GM19023 (cell line): ENCODE measurements at regions not wholly inside any gene's neighbourhood (a gene's known extent, or its start where the extent isn't known, plus 50 kb on each side); places are given as distances from the start of the nearest gene placed in this dataset.

Experiments
- ATAC-seq: cut with Tn5 transposase; IDR thresholded peaks from one replicate; pipeline ENCODE4 v1.9.1; 2021; ENCODE audit warnings: mild to moderate bottlenecking, moderate library complexity; ENCODE audit not compliant: unreplicated experiment

DNA sequence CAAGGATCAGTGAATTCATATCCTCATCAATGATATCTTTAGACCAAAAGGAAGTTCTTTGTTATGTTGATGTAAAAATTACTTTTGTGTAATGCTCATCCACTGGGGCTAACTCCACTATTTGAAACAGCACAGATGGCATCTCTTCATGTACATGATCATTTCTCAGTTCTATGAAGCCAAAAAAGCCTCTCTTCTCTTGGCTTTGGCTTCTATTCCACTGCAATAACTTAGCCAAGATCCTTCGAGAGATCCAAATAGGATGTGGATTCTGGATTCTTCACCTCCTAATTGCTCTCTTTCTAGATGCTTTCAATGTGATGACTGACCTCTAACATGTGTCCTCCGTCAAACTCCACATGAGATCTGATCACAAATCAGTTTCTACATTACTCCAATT lies 851.2 kb downstream of the GALC start:
- ATAC-seq, result no peak

DNA sequence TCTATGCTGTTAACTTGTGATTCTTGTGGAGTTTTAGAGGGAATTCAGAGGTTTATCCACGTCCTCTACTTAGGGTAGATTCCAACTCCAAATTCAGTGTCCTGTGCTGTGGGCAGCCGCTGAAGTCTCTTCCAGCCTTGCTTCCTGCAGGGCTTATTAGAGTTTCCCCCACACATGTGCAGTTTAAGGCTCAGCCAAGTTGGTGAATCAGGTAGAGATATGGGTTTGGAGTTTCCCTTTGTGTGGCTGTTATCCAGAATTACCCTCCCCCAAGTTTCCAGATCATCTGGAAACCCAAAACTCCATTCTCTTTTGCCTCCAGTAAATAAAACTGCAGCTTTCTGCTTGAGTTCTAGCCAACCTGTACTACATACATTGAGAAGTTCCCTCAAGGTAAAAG lies 853.7 kb downstream of the GALC start:
- ATAC-seq, result no peak

DNA sequence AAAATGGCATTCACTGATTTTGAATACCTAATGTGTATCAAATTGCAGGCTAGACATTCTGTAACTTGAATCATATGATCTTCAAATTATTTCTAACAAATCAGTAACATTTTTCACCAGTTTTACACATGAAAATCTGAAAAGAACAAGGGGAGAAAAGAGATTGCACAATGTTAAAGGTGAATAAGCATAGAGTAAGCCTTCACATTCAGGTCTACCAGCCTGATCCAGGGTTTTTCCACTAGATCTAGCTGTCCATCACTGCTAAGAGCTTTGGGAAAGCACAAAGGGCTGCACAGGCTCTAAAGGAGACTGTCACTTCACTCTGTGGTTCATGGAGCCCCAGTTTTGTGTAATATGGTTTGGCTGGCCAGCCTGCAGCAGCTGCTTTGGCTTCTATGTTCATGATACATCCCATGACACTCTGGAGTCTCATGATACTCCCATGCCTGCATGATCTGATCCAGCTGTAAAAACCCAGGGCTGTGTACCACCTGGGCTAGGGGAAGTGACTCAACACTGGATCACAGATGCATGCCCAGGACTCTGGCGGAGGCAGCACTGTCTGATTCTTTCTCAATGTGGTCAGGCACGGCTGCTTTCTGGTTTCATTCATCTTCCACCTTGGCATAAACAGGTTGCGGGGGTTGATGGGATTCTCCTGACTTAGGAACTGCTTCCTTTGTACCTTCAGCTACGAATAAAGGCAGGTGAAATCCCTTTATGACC lies 859.7 kb downstream of the GALC start:
- no peak for ATAC-seq

DNA sequence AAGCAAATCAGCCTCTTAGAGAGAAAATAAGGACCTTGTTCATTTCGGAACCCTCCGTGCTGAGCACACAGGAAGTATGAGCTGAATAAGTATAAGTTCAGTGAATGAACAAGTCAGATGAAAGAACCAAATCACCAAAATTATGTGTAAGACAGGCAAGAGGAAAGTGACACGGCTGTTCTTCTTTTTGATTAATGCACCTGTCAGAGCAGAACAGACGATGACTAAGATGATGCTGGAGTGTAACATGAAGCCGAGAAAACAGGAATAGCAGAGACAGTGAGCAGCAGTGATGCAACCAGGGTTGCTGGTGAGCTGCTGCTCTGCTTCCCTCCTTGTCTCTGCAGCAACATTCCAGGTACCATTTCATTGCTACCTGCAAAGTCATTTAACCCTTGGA lies 861.1 kb downstream of the GALC start:
- ATAC-seq, result no peak

DNA sequence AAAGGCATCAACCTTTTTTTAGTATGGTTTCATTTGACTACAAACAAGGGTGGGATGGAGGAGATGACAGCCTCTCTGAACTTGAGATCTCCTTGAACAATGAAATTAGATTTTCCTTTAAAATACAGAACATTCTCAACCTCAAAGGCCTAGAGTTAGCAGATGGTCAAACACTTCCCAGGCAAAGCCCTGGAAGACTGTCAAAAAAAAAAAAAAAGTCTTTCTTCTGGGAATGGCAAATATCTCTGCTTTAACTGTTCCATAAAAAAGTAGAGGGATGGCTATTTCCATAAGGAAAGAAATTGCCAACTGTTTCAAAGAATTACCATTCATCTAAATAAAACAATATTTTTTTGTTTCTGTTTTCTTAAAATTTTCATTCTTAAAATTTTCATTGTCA lies 870.8 kb downstream of the GALC start:
- ATAC-seq, result no peak

DNA sequence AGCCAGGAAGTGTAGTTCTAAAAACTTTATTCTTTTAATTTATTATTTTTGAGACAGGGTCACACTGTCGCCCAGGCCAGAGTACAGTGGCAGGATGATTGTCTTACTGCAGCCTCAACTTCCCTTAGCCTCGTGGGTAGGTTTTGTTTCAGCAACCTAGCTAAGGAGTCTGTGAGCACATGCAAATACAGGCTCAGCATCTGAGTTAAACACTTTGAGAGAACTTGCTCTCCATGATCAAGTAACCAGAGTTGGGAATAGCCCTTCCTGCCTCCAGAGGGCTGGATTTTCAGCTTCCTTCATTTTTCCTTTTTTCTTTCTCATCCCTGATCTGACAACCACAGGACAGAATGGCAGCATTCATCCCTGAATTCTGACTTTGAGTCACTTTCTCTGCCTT lies 871.3 kb downstream of the GALC start:
- no peak for ATAC-seq

DNA sequence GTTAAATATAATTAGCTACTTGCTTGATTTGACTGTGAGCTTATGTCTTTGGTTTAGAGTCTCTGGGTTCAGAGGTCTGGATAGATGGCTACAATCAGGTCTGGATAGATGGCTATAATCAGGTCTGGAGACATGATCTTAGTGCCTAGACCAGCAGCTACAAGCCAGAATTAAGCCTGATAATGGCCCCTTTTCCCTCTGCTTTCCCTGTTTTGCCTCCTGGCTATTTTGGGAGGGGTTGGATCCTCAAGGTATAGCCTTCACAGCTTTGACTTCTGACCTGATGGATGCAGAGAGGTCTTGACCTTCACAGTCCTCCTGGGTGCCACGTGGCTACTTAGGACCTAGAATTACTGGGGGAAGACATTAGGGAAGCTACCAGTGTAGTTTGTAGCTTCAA lies 877.7 kb downstream of the GALC start:
- ATAC-seq, result no peak

DNA sequence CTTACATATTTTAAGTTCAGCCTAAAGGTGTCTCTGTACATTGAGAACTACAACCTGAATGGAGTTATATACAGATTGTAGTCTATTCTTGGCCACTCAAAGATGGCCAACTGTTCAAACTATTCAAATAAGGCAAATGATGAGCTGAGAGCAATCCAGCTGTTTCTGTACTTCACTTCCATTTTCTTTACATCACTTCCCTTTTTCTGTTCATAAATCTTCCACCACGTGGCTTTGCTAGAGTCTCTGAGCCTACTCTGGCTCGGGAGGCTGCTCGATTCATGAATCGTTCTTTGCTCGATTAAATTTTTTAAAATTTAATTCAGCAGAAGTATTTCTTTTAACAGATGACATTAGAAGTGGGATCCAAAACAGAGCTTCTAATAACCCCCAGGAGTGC lies 879.7 kb downstream of the GALC start:
- no peak for ATAC-seq

DNA sequence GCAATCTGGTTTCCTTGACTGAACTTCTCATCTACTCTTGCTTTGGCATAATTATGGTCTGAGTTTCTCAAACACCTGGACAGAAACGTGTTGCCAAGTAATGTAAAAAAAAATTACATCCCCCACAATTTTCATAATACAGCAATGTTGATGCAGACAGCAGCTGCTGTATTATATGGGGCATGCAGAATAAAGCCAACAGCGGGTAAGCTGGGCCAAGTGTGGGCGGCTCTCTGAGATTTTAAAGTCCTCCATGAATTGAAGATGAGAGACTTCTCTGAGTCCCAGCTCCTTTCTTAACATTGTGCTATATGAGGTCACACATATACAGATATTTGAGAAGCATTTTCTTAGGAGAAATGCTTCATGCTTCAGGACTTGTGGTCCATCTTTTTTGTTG lies 881.2 kb downstream of the GALC start:
- no peak for ATAC-seq

DNA sequence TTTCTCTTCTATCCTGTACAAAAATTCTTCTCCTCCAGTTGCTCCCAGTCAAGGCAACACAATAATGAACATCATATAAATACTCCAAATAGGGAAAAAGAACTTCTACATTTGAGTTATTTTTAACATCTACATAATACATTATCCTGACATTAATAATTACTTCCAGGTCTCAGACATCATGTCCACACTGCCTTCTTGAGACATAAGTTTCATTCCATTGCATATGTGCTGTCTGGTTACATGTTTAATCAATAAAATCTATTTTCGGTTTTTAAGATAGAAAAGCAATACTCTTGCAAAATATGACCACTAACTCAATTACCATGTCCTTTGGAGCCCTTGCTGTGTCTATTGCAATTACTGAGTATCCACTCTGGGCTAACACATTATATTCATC lies 881.9 kb downstream of the GALC start:
- no peak for ATAC-seq

DNA sequence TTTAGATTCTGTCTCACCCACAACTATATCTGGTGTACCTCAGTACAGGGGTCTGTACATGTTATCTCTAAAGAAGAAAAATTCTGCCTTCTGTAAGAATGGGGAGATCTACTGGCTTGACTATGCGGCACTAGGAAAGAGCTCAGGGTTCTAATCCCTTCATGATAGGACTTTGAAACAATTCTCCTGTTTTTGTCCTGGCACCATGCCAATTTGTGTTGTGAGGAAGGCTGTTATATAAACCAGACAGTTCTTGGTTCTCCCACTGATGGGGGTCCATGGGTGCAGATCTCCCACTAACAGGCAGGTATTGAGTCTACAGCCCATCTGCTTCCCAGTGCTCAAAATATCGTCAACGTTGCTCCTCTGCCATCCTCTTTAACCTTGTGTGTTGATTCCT lies 883.7 kb downstream of the GALC start:
- ATAC-seq, result no peak

DNA sequence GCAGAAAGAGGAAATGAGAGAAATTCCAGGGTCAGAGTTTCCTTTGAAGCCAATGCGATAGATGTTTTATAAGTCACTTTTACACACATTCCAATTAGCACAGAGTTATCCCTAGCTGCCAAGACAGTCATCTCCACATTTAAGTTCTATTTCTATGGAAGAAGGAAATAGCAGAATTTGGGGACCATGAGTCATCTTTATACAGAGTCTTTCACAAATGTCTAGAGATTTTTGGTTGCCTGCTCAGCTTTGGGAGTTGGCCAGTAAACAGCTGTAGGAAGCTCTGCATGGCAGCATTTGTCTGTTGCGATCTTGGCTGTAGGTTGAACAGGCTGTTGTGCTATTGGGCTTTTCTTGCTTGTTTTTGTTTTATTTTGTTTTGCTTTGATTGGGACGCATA lies 884.3 kb downstream of the GALC start:
- ATAC-seq, result no peak

DNA sequence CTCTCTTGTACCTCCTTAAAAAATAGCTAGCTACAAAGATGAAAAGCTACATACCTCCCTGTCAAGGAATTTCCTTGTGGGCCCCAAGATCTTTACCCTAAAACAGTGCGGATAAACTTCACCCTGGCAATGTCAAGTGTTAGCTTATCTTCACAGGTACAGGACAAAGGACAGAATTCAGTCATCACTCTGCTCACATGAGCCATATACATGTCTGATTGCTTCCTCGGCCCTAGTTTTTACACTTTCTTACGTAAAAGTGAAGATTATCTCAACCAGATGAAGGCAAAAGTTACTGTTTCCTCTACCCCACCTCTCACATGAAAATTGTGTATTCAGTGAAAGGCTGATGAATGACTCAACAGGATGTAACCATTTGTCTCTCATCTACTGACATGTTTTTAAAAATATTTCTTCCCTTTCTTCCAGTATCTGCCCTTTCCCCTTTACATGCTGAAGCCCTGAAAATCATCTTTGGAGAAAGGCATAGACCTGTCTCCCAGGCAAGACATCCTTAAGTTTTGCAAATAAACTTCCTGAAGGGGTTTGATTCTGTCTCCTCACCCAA lies 890.1 kb downstream of the GALC start:
- ATAC-seq, result no peak

DNA sequence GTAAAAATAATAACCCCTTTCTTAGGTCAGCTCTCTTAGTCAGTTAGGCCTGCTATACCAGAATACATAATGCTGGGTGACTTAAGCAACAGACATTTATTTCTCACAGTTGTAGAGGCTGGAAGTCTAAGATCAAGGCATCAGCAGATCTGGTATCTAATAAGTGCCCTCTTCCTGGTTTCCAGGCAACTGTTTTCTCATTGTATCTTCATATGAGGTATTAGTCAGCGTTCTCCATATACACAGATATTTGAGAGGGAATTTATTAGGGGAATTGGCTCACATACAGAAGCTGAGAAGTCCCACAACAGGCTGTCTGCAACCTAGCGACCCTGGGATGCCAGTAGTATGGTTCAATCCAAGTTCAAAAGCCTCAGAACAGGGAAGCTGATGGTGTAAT lies 896.0 kb downstream of the GALC start:
- ATAC-seq, result no peak

DNA sequence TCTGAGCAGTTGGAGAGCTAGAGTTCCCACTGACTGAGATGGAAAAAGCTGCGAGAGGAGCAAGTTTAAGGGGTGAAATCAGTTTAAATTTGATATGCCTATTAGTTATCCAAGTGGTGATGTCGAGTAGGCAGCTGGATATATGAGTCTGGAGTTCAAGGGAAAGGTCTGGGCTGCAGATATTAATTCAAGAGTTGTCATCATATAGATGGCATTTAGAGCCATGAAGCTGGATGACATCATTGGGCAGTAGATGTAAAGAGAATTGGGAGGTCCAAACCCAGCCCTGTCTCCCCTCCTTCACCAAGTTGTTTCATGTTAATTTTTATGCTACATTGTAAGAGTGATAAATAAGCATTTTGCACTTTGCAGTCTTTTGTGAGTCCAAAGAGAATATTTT lies 898.1 kb downstream of the GALC start:
- ATAC-seq, result no peak

DNA sequence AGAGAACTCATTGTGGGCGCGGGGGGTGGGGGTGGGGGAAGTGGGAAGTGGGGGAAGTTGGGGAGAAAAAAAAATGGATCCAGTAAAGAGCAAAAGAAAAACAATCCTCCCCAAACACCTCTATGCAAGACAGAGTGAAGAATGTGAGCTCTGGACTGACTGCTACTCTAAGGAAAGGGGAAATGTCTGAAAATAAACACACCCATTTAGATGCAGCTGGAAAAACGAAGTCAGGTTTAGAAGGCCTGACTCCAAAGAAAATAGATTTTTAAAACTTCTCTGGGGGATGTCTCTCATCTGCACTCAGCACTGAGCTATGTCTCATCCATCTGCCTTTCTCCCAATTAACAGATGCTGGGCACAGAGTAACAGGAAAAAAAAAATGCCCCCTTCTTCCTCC lies 904.4 kb downstream of the GALC start:
- ATAC-seq, result no peak

DNA sequence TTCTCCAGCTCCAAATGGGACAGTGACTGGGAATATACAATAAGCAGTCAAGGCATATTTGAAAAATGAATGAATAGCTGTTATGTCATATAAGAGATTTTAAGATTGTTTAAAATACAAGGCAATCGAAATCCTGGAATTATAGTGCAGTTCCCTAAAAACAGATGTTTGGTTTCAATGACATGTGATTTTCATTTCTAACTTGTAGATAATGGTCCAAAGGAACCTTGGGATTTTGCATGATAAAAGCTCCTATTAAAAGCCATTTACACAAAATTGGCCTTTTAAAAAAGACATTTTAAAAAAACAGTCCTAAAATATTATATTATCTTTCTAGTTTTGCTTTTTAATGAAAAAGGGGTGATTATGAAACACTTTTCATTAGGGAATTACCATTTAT lies 905.1 kb downstream of the GALC start:
- no peak for ATAC-seq

DNA sequence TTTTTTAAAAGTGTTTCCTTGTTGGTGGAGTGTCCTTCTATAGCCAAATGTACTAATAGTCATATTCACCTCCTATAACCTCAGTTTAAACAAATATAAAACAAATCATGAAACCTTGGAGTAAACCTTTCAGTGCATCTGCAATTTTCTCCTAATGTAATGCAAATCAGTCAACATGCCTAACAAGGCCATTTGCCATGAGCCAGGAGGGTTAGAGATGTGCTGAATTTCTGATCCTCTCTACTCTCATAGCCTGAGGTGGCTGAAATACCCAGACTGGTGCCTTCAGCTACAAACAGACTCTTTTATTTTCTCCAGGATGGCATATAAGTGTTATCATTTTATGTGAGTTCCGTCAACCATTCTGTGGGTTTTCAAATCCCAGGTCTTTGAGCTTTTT lies 908.1 kb downstream of the GALC start:
- no peak for ATAC-seq

DNA sequence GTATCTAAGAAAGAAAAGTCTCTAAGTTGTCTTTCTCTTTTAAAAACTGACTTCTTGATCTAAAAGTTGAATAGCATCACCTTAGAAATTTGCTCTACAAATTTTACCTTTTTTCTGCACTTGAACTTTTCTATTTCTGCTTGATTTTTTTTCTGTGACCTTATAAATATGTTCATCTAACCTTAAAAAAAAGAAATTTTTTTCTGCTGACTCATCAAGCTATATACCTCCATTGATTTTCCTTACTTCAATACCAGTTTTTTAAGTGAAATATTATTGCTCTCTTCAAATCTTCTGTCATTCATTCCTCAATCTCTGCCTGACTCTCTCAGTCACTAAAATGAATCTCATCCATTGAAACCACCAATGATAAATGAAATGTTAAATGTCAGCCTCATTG lies 910.1 kb downstream of the GALC start:
- ATAC-seq, result no peak

DNA sequence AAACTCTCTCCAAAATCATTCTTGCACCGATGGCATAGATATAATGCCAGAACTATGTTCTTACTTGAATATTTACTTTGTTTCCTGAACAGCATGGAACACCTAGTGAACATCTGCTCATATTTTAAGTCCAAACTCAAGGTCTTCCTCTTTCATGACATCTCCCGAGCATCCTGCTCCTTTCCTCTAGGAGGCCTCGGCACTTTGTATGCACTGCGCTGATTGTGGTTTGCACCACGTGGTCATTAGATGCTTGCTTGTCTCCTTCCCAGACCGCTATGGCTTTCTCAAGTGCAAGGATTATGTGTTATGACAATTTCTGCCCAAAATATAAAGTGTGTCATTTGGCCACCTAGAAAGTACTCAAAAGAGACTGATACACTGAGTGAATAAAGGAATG lies 912.0 kb downstream of the GALC start:
- no peak for ATAC-seq

DNA sequence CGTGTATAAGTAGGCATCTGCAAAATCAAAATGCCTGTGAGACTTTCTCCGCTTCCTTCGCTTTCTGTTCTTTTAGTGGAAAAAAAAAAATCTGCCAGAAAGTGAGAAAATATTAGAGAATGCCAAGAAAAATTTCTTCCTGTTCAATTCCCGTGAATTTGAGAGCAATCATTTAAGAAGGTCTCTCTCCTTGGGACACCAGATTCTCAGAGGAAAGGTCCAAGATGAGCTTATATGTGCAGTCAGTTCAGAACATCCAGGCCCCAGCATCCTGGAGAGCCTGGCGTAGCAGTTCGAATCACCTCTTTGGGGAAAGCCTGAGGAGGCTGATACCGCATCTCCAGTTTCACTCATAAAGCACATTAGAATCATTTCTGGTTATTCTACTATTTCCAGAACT lies 912.8 kb downstream of the GALC start:
- ATAC-seq, result no peak

DNA sequence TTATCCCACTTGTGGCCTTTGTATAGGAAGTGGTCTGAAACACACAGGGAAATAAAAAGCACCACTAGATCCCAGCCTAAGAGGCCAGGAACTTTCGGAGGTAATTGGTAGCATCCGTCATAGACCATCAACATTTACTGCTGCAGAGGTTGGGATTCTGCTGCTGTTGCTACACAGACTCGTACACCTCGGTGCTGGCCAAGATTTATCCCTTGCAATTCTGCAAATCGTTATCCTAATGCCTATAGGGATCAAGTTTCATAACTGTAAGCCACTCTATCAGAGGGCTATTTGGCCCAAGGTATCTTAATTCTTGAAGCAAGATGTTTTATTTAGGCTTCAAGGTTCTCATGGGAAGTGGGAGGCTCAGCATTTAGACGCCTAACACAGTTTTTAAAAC lies 913.6 kb downstream of the GALC start:
- no peak for ATAC-seq

DNA sequence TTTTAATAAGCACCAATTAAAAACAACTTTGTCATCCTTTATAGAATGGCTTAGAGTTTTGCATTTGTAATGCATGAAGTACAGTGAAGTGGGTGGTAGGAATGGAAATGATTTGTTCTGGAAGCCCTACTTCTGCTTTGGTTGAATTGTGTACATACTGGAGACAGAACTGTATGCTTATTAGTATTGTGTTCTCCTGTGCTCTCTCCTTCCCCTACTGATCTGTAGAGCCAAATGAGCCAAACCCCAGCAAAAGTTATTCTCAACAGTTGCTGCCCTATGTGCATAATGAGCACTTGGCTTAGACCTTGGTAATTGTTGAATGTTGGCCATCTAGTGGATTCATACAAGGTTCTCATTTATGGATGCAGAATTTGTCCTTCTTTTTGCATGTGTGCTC lies 916.1 kb downstream of the GALC start:
- no peak for ATAC-seq
